SU-DHL-6 (cell line): ENCODE measurements at regions not wholly inside any gene's neighbourhood (a gene's known extent, or its start where the extent isn't known, plus 50 kb on each side); places are given as distances from the start of the nearest gene placed in this dataset.

Experiments used
- H2AFZ ChIP-seq: fragments of 200-600 bp; sonication (generic); 2 replicates; pipeline ENCODE4 v1.6.1; 2014; ENCODE audit warnings: low read depth, mild to moderate bottlenecking, moderate library complexity, mixed read lengths, antibody characterized with exemption, low read length; ENCODE audit not compliant: severe bottlenecking
- H3F3A ChIP-seq: fragments of 200-600 bp; shearing (Covaris generic); 2 replicates; pipeline ENCODE4 v1.6.0; 2016; ENCODE audit warnings: antibody characterized with exemption, mild to moderate bottlenecking; ENCODE audit not compliant: insufficient read depth
- H3K27ac ChIP-seq: fragments of 200-600 bp; sonication (generic); 2 replicates; pipeline ENCODE4 v1.5.1; 2016; ENCODE audit warnings: low read depth, mild to moderate bottlenecking, low read length, moderate library complexity, mixed read lengths
- H3K27me3 ChIP-seq: fragments of 200-600 bp; sonication (generic), shearing (Covaris generic); 2 replicates; pipeline ENCODE4 v1.6.0; 2014; ENCODE audit warnings: mild to moderate bottlenecking, low read length
- H3K36me3 ChIP-seq: fragments of 200-600 bp; sonication (generic); 2 replicates; pipeline ENCODE4 v1.6.1; 2014; ENCODE audit warnings: mild to moderate bottlenecking, low read length, mixed read lengths
- H3K4me2 ChIP-seq: fragments of 300-600, 200-600 bp; shearing (Covaris generic), sonication (generic); 2 replicates; pipeline ENCODE4 v1.6.0; 2014; ENCODE audit warnings: low read length, low read depth, mild to moderate bottlenecking; ENCODE audit not compliant: poor library complexity, severe bottlenecking
- H3K4me3 ChIP-seq: fragments of 200-600 bp; sonication (generic); 2 replicates; pipeline ENCODE4 v1.5.1; 2014; ENCODE audit warnings: antibody characterized with exemption, low read length, mild to moderate bottlenecking, mixed read lengths; ENCODE audit not compliant: insufficient read depth, poor library complexity, severe bottlenecking
- H3K79me2 ChIP-seq: fragments of 200-600 bp; sonication (generic); 2 replicates; pipeline ENCODE4 v1.6.1; 2014; ENCODE audit warnings: mild to moderate bottlenecking, low read length, moderate library complexity; ENCODE audit not compliant: insufficient read depth
- H3K9ac ChIP-seq: fragments of 200-600 bp; sonication (generic); 2 replicates; pipeline ENCODE4 v1.7.0; 2014; ENCODE audit warnings: mild to moderate bottlenecking, low read length
- H3K9me2 ChIP-seq: fragments of 200-600 bp; sonication (generic); replicated peaks from 2 replicates; pipeline ENCODE4 v1.6.1; 2014; ENCODE audit warnings: low read length; ENCODE audit not compliant: insufficient read depth
- H3K9me3 ChIP-seq: fragments of 200-600 bp; sonication (generic); 2 replicates; pipeline ENCODE4 v1.6.1; 2014; ENCODE audit warnings: low read length, mixed read lengths; ENCODE audit not compliant: insufficient read depth
- H4K20me1 ChIP-seq: fragments of 200-600 bp; sonication (generic); 2 replicates; pipeline ENCODE4 v1.6.1; 2014; ENCODE audit warnings: low read depth, mild to moderate bottlenecking, antibody characterized with exemption, low read length, moderate library complexity, mixed read lengths
- CTCF ChIP-seq: fragments of 200-600 bp; sonication (generic); IDR thresholded peaks from one replicate; pipeline ENCODE4 v1.5.1; 2017; ENCODE audit warnings: antibody characterized with exemption, mild to moderate bottlenecking, low read length, moderate library complexity; ENCODE audit not compliant: insufficient read depth, poor library complexity, severe bottlenecking
- EZH2phosphoT487 ChIP-seq: fragments of 200-600 bp; sonication (generic), shearing (Covaris generic); conservative IDR thresholded peaks from 2 replicates; pipeline ENCODE4 v1.6.1; 2018; ENCODE audit warnings: mild to moderate bottlenecking, antibody characterized with exemption, low read length, moderate library complexity, mixed read lengths

- Histone ChIP-seq H2AFZ (no peak overlapping the region), H4K20me1 (no peaks in the 10 kb centered on the region), H3K4me2 (no peak overlapping the region), H3K4me3 (no peak overlapping the region), H3K36me3 (no peaks in the 10 kb centered on the region), H3F3A (no peaks in the 10 kb centered on the region), H3K79me2 (no peaks in the 10 kb centered on the region), H3K9me2 (no peaks in the 10 kb centered on the region), H3K9me3 (no peaks in the 10 kb centered on the region), H3K9ac (no peak overlapping the region), H3K27ac (no peak overlapping the region), H3K27me3 (no peaks in the 10 kb centered on the region)
- no peak for TF ChIP-seq EZH2phosphoT487
- TF ChIP-seq CTCF: no peak
Observed at GRCh38 chr21:24222676-24223075, 1384.6 kb downstream of the MRPL39 start.

GRCh38 chr21:24220446-24220845 lies 1386.8 kb downstream of the MRPL39 start:
- Histone ChIP-seq H3K9ac (no peak overlapping the region), H3K9me2 (no peaks in the 10 kb centered on the region), H3K4me3 (no peak overlapping the region), H2AFZ (peak overlapping the region; percentile 45), H3K79me2 (no peaks in the 10 kb centered on the region), H3K27ac (no peak overlapping the region), H3K36me3 (no peaks in the 10 kb centered on the region), H4K20me1 (no peaks in the 10 kb centered on the region), H3K9me3 (no peaks in the 10 kb centered on the region), H3K4me2 (no peak overlapping the region), H3F3A (no peaks in the 10 kb centered on the region), H3K27me3 (no peaks in the 10 kb centered on the region)
- no peak for TF ChIP-seq EZH2phosphoT487
- TF ChIP-seq CTCF: no peak

- Histone ChIP-seq H3K9ac (no peak overlapping the region), H2AFZ (no peak overlapping the region), H3K9me2 (no peaks in the 10 kb centered on the region), H3K4me2 (no peak overlapping the region), H3K79me2 (no peaks in the 10 kb centered on the region), H3K4me3 (no peak overlapping the region), H3K9me3 (no peaks in the 10 kb centered on the region), H3K27ac (no peak overlapping the region), H4K20me1 (no peaks in the 10 kb centered on the region), H3K36me3 (no peaks in the 10 kb centered on the region), H3F3A (no peaks in the 10 kb centered on the region), H3K27me3 (no peaks in the 10 kb centered on the region)
- TF ChIP-seq EZH2phosphoT487 (no peak), CTCF (no peak)
Observed at GRCh38 chr21:24217151-24217550, 1390.1 kb downstream of the MRPL39 start.
